Stomach (tissue), 8 donors: ENCODE measurements at regions not wholly inside any gene's neighbourhood (a gene's known extent, or its start where the extent isn't known, plus 50 kb on each side); places are given as distances from the start of the nearest gene placed in this dataset.
A peak's percentile ranks its signal among the peaks of the same experiment; 100 is the strongest.

ENCODE experiments used
- DNase-seq, 2 donors: peaks; one replicate each; pipeline versions ENCODE4 v3.0.0 to v3.0.0-alpha.2; 2013 to 2019
- H3K27ac ChIP-seq, 5 donors: fragments of 200-600 bp in 4 of 5; sonication (generic) in 4 of 5; one replicate each; pipeline ENCODE4 v1.5.1; 2013 to 2019; ENCODE audit warnings: mild to moderate bottlenecking in 1 of 5, moderate library complexity in 1 of 5
- H3K27me3 ChIP-seq, 3 donors: fragments of 200-600 bp; sonication (generic); one replicate each; pipeline ENCODE4 v1.5.1; 2017 to 2019; ENCODE audit warnings: mixed run types in 1 of 3
- H3K36me3 ChIP-seq, 4 donors: fragments of 200-600 bp; sonication (generic); 1 replicate in 3 of 4; 2 replicates in 1 of 4; pipeline ENCODE4 v1.5.1; 2016 to 2019
- H3K4me1 ChIP-seq, 4 donors: fragments of 200-600 bp; sonication (generic); one replicate each; pipeline ENCODE4 v1.5.1; 2016 to 2019
- H3K4me3 ChIP-seq, 4 donors: fragments of 200-600 bp; sonication (generic) in 3 of 4; one replicate each; pipeline ENCODE4 v1.5.1; 2016 to 2019; ENCODE audit warnings: mild to moderate bottlenecking in 1 of 4
- H3K9me3 ChIP-seq, 4 donors: fragments of 200-600 bp; sonication (generic); one replicate each; pipeline ENCODE4 v1.5.1; 2016 to 2019
- EP300 ChIP-seq: sonication (generic); formaldehyde crosslinking; IDR thresholded peaks from one replicate; pipeline ENCODE4 v1.6.1; 2017; ENCODE audit warnings: antibody characterized with exemption
- POLR2A ChIP-seq, 4 donors: fragments of 450-650 bp; IDR thresholded peaks; one replicate each; pipeline ENCODE4 v1.6.1; 2016; ENCODE audit warnings: antibody characterized with exemption in 4 of 4, control low read depth in 2 of 4, mild to moderate bottlenecking in 1 of 4, moderate library complexity in 1 of 4
- POLR2AphosphoS5 ChIP-seq, 3 donors: sonication (generic); formaldehyde crosslinking; IDR thresholded peaks; one replicate each; pipeline ENCODE4 v1.6.1; 2016; ENCODE audit warnings: antibody characterized with exemption in 3 of 3
- WGBS, 5 donors: extraction: QIAGEN DNeasy Blood & Tissue Kit in 3 of 5; methylation state at CpG; one replicate each; pipeline versions ENCODE4 v1.1.5 to v1.1.7; 2013 to 2018; 5-methylcytosine and 5-hydroxymethylcytosine counted together
- intact Hi-C: fragments of 100-400 bp; cut with DNase I; formaldehyde crosslinking; loops from one replicate; pipeline ENCODE4 v1.15.1; 2023; ENCODE audit warnings: low total_unique reads
- TF ChIP-seq, protein P1 (sequence below), 7 experiments: fragments of 450-650 bp in 4 of 7; fragments of 200-600 bp in 3 of 7; sonication (generic) in 3 of 7; IDR thresholded peaks; one replicate each; pipeline ENCODE4 v1.5.1; 2016 to 2019; ENCODE audit warnings: antibody characterized with exemption in 7 of 7, control low read depth in 2 of 7, mild to moderate bottlenecking in 1 of 7
- donor health status: healthy with polysubstance abuse.
- donor health status: Bipolar disorder and iron deficiency.
- donor health status: healthy.

DNA sequence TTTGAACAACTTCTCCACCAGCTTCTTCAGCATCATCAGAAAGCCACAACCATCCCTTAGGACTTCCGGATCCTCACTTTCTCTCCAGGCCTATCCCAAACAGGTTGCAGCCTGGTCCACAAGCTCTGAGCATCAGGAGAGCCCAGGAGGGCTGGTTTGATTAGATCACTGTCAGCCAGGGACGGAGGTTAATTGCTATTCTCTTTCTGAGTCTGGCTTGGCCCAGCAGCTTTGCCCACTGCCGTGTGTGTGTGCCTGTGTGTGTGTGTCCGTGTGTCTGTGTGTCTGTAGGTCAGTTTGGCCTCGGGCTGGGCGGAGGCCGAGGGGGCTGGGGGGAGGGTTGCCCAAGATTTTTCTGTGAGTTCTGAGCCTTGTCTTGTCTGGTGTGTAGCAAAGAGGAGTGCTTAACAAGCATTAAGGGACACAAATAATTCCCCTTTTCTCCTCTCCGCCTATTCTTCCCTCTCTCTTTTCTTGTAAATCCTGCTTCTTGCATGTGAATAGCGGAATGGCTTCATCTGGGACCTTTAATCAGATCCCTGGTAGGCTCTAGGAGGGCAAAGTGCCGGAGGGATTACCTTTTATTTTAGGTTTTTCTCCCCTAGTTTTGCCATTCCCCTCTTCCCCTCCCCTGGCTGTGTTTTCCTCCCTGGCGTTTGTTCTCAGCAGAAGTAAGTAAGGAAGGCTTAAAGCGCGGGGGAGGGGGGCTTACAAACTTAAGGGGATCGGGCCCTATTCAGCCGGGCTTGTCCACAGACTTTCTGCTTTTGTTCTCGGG lies 138.2 kb upstream of the LHX5 start:
- Histone ChIP-seq H3K9me3 (peaks cover 0 to 30% (median 16%) of the 10 kb centered on the region in 4 donors), H3K27me3 (peaks cover 11 to 82% (median 42%) of the 10 kb centered on the region in 3 donors)

DNA sequence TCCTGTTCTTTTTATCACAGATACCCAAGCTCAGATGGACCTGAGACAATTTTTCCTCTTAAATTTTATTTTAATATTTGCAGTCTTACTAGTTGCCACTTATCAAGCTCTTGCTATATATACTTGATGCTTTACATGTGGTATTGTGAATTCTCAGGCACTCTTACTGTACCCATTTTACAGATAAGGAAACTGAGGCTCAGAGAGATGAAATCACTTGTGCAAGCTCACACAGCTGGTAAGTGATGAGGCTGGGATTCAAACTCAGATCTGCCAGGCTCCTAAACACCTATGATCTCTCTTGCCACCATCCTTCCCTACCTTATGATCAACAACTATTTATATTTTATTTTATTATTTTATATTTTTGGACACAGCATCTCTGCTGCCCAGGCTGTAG lies 133.0 kb upstream of the LHX5 start:
- Histone ChIP-seq H3K36me3 (no peaks in the 10 kb centered on the region), H3K4me1 (no peaks in the 10 kb centered on the region), H3K27ac (no peak overlapping the region), H3K27me3 (peaks cover 4 to 59% (median 6%) of the 10 kb centered on the region in 3 donors), H3K4me3 (no peak overlapping the region), H3K9me3 (peaks cover 0 to 8% (median 2%) of the 10 kb centered on the region in 4 donors)
- TF ChIP-seq EP300 (no peak), POLR2AphosphoS5 (IDR thresholded peaks at IDR 0.05) (no peak), POLR2A (IDR thresholded peaks at IDR 0.05) (no peak)
- TF ChIP-seq, protein P1, sequence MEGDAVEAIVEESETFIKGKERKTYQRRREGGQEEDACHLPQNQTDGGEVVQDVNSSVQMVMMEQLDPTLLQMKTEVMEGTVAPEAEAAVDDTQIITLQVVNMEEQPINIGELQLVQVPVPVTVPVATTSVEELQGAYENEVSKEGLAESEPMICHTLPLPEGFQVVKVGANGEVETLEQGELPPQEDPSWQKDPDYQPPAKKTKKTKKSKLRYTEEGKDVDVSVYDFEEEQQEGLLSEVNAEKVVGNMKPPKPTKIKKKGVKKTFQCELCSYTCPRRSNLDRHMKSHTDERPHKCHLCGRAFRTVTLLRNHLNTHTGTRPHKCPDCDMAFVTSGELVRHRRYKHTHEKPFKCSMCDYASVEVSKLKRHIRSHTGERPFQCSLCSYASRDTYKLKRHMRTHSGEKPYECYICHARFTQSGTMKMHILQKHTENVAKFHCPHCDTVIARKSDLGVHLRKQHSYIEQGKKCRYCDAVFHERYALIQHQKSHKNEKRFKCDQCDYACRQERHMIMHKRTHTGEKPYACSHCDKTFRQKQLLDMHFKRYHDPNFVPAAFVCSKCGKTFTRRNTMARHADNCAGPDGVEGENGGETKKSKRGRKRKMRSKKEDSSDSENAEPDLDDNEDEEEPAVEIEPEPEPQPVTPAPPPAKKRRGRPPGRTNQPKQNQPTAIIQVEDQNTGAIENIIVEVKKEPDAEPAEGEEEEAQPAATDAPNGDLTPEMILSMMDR (IDR thresholded peaks at IDR 0.05): no peak
- no peak for DNase-seq
- intact Hi-C loops: no loop called here

More for the DNA sequence above, 138.2 kb upstream of the LHX5 start:
- Histone ChIP-seq H3K4me1 (peaks cover 0 to 7% (median 0%) of the 10 kb centered on the region in 4 donors), H3K27ac (no peak overlapping the region), H3K36me3 (no peaks in the 10 kb centered on the region), H3K4me3 (no peak overlapping the region)
- TF ChIP-seq, protein P1 (IDR thresholded peaks at IDR 0.05): no peak
- TF ChIP-seq EP300 (no peak), POLR2AphosphoS5 (IDR thresholded peaks at IDR 0.05) (no peak), POLR2A (IDR thresholded peaks at IDR 0.05) (no peak)
- DNase-seq: no peak
- intact Hi-C loops: no loop called here
- WGBS, 5 donors: 9 to 12% (median 10%) methylated on average over 16 of the region's 16 CpGs

DNA sequence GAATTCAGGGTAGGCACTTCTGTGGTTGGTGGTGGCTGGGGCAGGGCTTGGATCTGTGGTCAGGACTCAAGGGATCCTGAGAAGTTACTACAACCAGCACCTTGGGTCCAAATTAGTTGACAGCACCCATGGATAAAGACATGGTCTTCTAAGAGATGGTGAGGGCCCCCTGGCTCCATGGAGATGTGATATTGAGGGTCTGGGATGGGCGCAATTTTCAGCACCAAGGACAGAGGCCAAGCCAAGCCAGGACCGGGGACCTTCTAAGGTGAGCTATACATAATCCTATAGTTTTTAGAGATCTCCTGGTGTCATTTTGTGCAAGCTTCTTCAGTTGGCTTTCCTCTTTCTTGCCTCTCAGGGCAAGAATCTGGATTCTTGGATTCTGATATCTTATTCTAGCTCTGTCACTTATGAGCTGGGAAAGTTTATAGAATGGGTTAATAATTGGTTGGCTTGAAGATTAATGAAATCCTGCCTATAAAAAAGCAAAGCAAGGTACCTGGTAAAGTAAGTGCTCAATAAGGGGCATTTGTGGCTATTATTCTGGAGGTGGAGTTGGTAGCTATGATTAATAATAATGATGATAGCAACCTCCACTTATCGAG lies 130.1 kb upstream of the LHX5 start:
- H3K9me3 ChIP-seq: no peaks in the 10 kb centered on the region
- no peaks in the 10 kb centered on the region for H3K4me1 ChIP-seq
- peaks cover 0 to 54% (median 0%) of the 10 kb centered on the region in 3 donors for H3K27me3 ChIP-seq
- WGBS, 5 donors: 39 to 54% (median 45%) methylated on average over 3 of the region's 3 CpGs
- peak in 1 of 2 donors; percentile 15 for DNase-seq
- no peak overlapping the region for H3K27ac ChIP-seq
- TF ChIP-seq POLR2A (IDR thresholded peaks at IDR 0.05) (no peak), POLR2AphosphoS5 (IDR thresholded peaks at IDR 0.05) (no peak), EP300 (no peak)
- TF ChIP-seq, protein P1 (IDR thresholded peaks at IDR 0.05): no peak
- intact Hi-C loops: no loop called here
- H3K36me3 ChIP-seq: no peaks in the 10 kb centered on the region
- no peak overlapping the region for H3K4me3 ChIP-seq

DNA sequence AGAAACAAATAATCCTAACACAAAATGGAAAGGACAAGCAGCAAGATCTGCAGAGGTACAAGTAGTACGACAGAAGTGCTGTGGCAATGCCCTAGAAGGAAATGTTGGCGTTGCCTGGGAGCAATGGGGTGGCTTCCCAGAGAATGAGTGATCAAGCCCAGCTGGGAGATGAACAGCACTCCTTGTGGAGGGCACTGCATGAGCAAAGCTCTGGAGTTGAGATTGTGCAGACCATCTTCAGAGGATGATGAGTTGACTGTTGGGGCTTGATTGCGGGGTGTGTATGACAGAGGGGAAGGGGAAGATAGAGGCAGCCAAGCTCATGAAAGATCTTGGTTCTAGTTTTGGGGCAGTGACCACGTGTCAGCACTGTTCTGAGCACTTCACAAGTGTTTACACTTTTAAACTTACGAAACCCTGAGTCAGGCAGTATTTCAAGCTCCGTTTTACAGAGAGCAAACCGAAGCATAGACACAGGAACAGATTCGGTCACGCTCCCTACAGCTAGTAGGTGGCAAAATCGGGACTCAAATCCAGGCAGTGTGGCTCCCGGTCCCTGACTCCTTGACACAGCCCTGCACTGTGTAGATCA lies 127.2 kb upstream of the LHX5 start:
- Histone ChIP-seq H3K4me1 (no peaks in the 10 kb centered on the region), H3K27ac (no peak overlapping the region), H3K36me3 (no peaks in the 10 kb centered on the region), H3K4me3 (no peak overlapping the region), H3K9me3 (peaks cover 0 to 8% (median 3%) of the 10 kb centered on the region in 4 donors), H3K27me3 (peaks cover 0 to 60% (median 0%) of the 10 kb centered on the region in 3 donors)
- intact Hi-C loops: no loop called here
- TF ChIP-seq POLR2AphosphoS5 (IDR thresholded peaks at IDR 0.05): no peak
- TF ChIP-seq, protein P1 (IDR thresholded peaks at IDR 0.05): no peak
- TF ChIP-seq POLR2A (IDR thresholded peaks at IDR 0.05): no peak
- no peak for TF ChIP-seq EP300
- DNase-seq: no peak
- WGBS, 5 donors: 57 to 64% (median 63%) methylated on average over 11 of the region's 11 CpGs
